Effector memory CD8-positive, alpha-beta T cell (primary cell): ENCODE measurements at regions not wholly inside any gene's neighbourhood (a gene's known extent, or its start where the extent isn't known, plus 50 kb on each side); places are given as distances from the start of the nearest gene placed in this dataset.

Source experiments
- ATAC-seq: fragments of 150-1000 bp; cut with Tn5 transposase; replicated peaks from 2 replicates; pipeline ENCODE4 v1.10.0; 2021; ENCODE audit warnings: mild to moderate bottlenecking, moderate library complexity
- DNase-seq, 3 experiments: peaks; one replicate each; pipeline ENCODE4 v3.0.0; 2021
- H3K27ac Mint-ChIP-seq, 2 donors: one replicate each; pipeline ENCODE4 v1.8.0; 2022; ENCODE audit warnings: mild to moderate bottlenecking in 2 of 2, mixed read lengths in 2 of 2, moderate library complexity in 2 of 2
- H3K27me3 Mint-ChIP-seq, 2 donors: one replicate each; pipeline ENCODE4 v1.8.0; 2022; ENCODE audit warnings: mixed read lengths in 2 of 2
- H3K36me3 Mint-ChIP-seq: one replicate; pipeline ENCODE4 v1.8.0; 2022; ENCODE audit warnings: mild to moderate bottlenecking, moderate library complexity, mixed read lengths; ENCODE audit not compliant: insufficient read depth
- H3K4me1 Mint-ChIP-seq, 2 donors: one replicate each; pipeline ENCODE4 v1.8.0; 2022; ENCODE audit warnings: low read depth in 2 of 2, mixed read lengths in 2 of 2
- H3K4me3 Mint-ChIP-seq, 2 donors: one replicate each; pipeline ENCODE4 v1.8.0; 2022; ENCODE audit warnings: mild to moderate bottlenecking in 2 of 2, mixed read lengths in 2 of 2, moderate library complexity in 2 of 2
- H3K9me3 Mint-ChIP-seq, 2 donors: one replicate each; pipeline ENCODE4 v1.8.0; 2022; ENCODE audit warnings: mixed read lengths in 2 of 2

DNA sequence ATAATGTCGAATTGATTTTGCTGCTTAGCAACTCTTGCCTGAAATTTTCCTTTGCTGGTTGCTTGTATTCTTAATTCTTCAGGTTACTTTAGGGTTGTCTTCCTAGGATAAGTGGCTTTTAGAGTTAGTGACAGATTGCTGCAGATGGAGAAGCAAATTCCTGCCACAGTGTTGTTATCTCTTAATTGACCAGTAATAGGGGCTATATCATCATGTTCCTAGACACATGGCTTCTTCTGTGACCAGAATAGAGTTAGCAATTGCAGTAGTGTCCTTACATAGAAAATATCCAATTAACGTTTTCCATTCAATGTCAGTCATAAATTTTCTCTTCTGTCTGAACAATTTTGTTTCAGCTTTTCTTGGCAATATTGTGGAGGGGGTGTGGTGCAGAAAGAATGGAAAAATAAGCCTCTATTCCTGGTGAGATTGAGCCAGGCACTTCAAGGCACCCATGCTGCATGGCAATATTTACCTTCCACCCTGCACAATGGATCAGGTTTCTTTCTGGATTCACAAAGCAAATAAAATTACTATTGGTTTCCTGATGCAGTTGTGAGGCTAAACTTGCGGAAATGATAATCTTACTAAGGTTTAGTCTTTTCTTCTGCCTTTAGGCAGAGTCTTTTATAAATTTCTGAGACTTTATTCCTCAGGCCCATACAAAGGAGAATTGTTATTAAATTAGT is 1481.5 kb downstream of the EFNA5 start:
- Mint-ChIP-seq H3K4me3 (no peak overlapping the region), H3K27me3 (no peaks in the 10 kb centered on the region), H3K27ac (no peak overlapping the region), H3K9me3 (peaks cover 0 to 7% of the 10 kb centered on the region in 2 donors), H3K4me1 (no peaks in the 10 kb centered on the region), H3K36me3 (no peaks in the 10 kb centered on the region)
- ATAC-seq (no peak), DNase-seq (no peak)

DNA sequence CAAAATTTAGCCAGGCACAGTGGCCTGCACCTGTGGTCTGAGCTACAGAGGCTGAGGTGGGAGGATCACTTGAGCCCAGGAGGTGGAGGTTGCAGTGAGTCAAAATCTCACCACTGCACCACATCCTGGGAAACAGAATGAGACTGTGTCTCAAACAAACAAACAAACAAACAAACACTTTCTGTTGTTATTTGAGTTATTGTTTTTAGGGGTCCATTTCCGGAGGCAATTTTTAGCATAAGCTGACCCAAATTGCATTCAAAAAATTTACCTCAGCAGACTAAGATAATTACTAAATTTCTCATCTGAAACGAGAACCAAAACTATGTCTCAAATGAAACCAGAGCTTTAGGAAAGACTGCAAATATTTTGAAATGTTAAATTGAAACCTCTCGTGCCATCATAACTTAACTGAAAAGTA is 1485.1 kb downstream of the EFNA5 start:
- no peak overlapping the region for H3K27ac Mint-ChIP-seq
- peaks cover 0 to 5% of the 10 kb centered on the region in 2 donors for H3K9me3 Mint-ChIP-seq
- no peak for DNase-seq
- H3K36me3 Mint-ChIP-seq: no peaks in the 10 kb centered on the region
- H3K4me1 Mint-ChIP-seq: no peaks in the 10 kb centered on the region
- H3K4me3 Mint-ChIP-seq: no peak overlapping the region
- ATAC-seq: no peak
- H3K27me3 Mint-ChIP-seq: no peaks in the 10 kb centered on the region

- DNase-seq (no peak), ATAC-seq (no peak)
- H3K27ac Mint-ChIP-seq: no peak overlapping the region
- no peak overlapping the region for H3K4me3 Mint-ChIP-seq
- no peaks in the 10 kb centered on the region for H3K27me3 Mint-ChIP-seq
- H3K9me3 Mint-ChIP-seq: peaks cover 5 to 11% of the 10 kb centered on the region in 2 donors
- no peaks in the 10 kb centered on the region for H3K36me3 Mint-ChIP-seq
- no peaks in the 10 kb centered on the region for H3K4me1 Mint-ChIP-seq
These were observed 1495.8 kb downstream of the EFNA5 start for GRCh38 chr5:106174903-106175302.

GRCh38 chr5:106172681-106173532 is 1497.8 kb downstream of the EFNA5 start:
- Mint-ChIP-seq H3K27ac (no peak overlapping the region), H3K4me1 (no peaks in the 10 kb centered on the region), H3K9me3 (peaks cover 5 to 11% of the 10 kb centered on the region in 2 donors), H3K4me3 (no peak overlapping the region), H3K36me3 (no peaks in the 10 kb centered on the region), H3K27me3 (no peaks in the 10 kb centered on the region)
- DNase-seq: no peak
- ATAC-seq: no peak

GRCh38 chr5:106171708-106172107 is 1499.0 kb downstream of the EFNA5 start:
- no peak for DNase-seq
- Mint-ChIP-seq H3K27ac (no peak overlapping the region), H3K9me3 (peaks cover 5 to 11% of the 10 kb centered on the region in 2 donors), H3K36me3 (no peaks in the 10 kb centered on the region), H3K4me3 (no peak overlapping the region), H3K4me1 (no peaks in the 10 kb centered on the region), H3K27me3 (no peaks in the 10 kb centered on the region)
- no peak for ATAC-seq

DNA sequence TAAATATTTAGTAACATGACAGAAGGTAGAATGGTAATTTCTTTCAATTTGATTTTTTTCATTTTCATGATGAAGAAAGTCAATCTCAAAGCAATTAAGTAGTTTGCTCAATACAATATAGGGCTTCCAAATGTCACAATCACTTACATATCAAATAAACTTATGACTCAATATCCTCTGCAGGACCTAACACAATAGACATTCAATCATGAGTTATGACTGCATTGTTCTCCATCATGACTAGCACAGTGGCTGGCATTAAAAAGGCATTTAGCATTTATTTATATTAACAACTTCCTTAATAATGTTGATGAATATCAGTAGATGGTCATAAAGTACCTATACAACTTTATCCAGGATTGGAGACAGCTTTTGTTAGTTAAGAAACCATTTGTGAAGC is 1499.6 kb downstream of the EFNA5 start:
- H3K9me3 Mint-ChIP-seq: peaks cover 5 to 17% of the 10 kb centered on the region in 2 donors
- no peaks in the 10 kb centered on the region for H3K4me1 Mint-ChIP-seq
- H3K36me3 Mint-ChIP-seq: no peaks in the 10 kb centered on the region
- no peaks in the 10 kb centered on the region for H3K27me3 Mint-ChIP-seq
- no peak overlapping the region for H3K4me3 Mint-ChIP-seq
- no peak overlapping the region for H3K27ac Mint-ChIP-seq
- ATAC-seq (no peak), DNase-seq (no peak)

GRCh38 chr5:106167766-106168165 is 1503.0 kb downstream of the EFNA5 start:
- no peak overlapping the region for H3K4me3 Mint-ChIP-seq
- DNase-seq: no peak

GRCh38 chr5:106163233-106163632 is 1507.5 kb downstream of the EFNA5 start:
- Mint-ChIP-seq H3K27me3 (no peaks in the 10 kb centered on the region), H3K4me1 (no peaks in the 10 kb centered on the region), H3K9me3 (peaks cover 1 to 24% of the 10 kb centered on the region in 2 donors), H3K4me3 (no peak overlapping the region), H3K27ac (no peak overlapping the region), H3K36me3 (no peaks in the 10 kb centered on the region)
- DNase-seq (no peak), ATAC-seq (no peak)

More at GRCh38 chr5:106167766-106168165, 1503.0 kb downstream of the EFNA5 start:
- no peaks in the 10 kb centered on the region for H3K27me3 Mint-ChIP-seq
- H3K27ac Mint-ChIP-seq: no peak overlapping the region
- peaks cover 3 to 20% of the 10 kb centered on the region in 2 donors for H3K9me3 Mint-ChIP-seq
- ATAC-seq: no peak
- H3K4me1 Mint-ChIP-seq: no peaks in the 10 kb centered on the region
- H3K36me3 Mint-ChIP-seq: no peaks in the 10 kb centered on the region

- Mint-ChIP-seq H3K4me1 (no peaks in the 10 kb centered on the region), H3K4me3 (no peak overlapping the region), H3K36me3 (no peaks in the 10 kb centered on the region), H3K27ac (no peak overlapping the region), H3K9me3 (peaks cover 0 to 13% of the 10 kb centered on the region in 2 donors), H3K27me3 (no peaks in the 10 kb centered on the region)
- no peak for ATAC-seq
- DNase-seq: no peak
These were observed 1511.1 kb downstream of the EFNA5 start for GRCh38 chr5:106159616-106160015.

- Mint-ChIP-seq H3K36me3 (no peaks in the 10 kb centered on the region), H3K9me3 (peaks cover 5 to 10% of the 10 kb centered on the region in 2 donors), H3K4me1 (no peaks in the 10 kb centered on the region), H3K4me3 (no peak overlapping the region), H3K27me3 (no peaks in the 10 kb centered on the region), H3K27ac (no peak overlapping the region)
- no peak for DNase-seq
- no peak for ATAC-seq
These were observed 1516.4 kb downstream of the EFNA5 start for GRCh38 chr5:106154280-106154716.

DNA sequence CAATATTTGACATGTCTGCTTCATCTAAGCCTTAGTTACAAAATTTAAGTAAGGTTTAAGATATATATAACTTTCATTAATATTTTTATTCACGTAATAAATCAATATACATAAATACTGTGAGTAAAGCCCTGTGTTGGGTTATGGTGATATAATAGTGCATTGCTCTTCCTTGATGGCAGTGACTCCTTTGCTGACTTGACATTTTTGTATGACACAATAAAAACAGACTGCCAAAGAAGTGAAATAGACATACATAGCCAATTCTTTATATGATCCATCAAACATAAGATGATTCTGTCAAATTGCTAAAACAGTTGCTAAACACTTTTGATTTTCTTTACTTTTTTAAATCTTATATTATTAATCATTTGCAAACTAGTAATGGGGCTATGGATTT is 1518.2 kb downstream of the EFNA5 start:
- Mint-ChIP-seq H3K4me3 (no peak overlapping the region), H3K36me3 (no peaks in the 10 kb centered on the region), H3K27me3 (no peaks in the 10 kb centered on the region), H3K9me3 (peaks cover 5 to 10% of the 10 kb centered on the region in 2 donors), H3K4me1 (no peaks in the 10 kb centered on the region), H3K27ac (no peak overlapping the region)
- DNase-seq (no peak), ATAC-seq (no peak)

GRCh38 chr5:106142116-106142515 is 1528.6 kb downstream of the EFNA5 start:
- Mint-ChIP-seq H3K27ac (no peak overlapping the region), H3K4me1 (no peaks in the 10 kb centered on the region), H3K36me3 (peaks cover 2% of the 10 kb centered on the region), H3K4me3 (no peak overlapping the region), H3K27me3 (no peaks in the 10 kb centered on the region), H3K9me3 (peaks cover 2 to 7% of the 10 kb centered on the region in 2 donors)
- ATAC-seq: no peak
- DNase-seq: no peak

DNA sequence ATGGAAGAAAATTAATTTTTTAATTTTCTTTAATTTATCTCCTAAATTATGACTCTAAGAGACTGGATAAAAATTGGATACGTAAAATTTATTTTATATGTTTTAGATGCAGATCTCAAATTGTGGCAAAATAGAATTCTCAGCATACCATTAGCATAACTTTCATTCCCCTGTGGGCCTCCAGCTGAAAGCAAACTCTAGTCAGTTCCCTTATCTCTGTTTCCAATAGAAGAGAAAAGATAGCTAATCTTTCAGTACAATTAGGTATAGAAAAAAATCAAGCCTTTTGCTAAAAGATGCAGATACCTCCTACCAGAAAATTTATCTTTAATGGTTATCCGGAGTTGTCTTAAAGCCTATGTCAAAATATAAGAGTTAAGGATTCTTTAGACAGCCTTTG is 1530.6 kb downstream of the EFNA5 start:
- Mint-ChIP-seq H3K36me3 (peaks cover 2% of the 10 kb centered on the region), H3K4me1 (no peaks in the 10 kb centered on the region), H3K27ac (no peak overlapping the region), H3K4me3 (no peak overlapping the region), H3K27me3 (no peaks in the 10 kb centered on the region), H3K9me3 (peaks cover 0 to 2% of the 10 kb centered on the region in 2 donors)
- ATAC-seq (no peak), DNase-seq (no peak)

DNA sequence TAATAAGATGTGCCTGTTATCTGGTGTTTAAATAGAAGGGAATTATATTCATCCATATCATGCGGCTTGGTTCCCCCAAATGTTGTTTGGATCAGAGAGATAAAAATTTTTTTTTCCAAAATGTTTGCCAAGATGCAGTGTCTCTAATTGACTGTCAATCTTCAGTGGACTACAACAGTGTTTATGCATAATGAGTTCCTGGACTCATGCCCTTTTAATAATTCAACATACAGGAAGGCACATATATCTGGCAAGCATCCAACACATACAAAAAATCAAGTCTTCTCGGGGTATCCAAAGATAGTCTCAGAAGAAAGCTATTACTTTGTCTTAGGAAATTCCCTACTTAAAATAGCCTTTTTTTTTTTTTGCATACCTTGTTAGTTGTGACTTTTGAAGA is 1534.7 kb downstream of the EFNA5 start:
- Mint-ChIP-seq H3K36me3 (peaks cover 2% of the 10 kb centered on the region), H3K4me3 (no peak overlapping the region), H3K27me3 (no peaks in the 10 kb centered on the region), H3K4me1 (no peaks in the 10 kb centered on the region), H3K27ac (no peak overlapping the region), H3K9me3 (peaks cover 0 to 4% of the 10 kb centered on the region in 2 donors)
- DNase-seq (no peak), ATAC-seq (no peak)
